CD4-positive, alpha-beta T cell (primary cell): ENCODE measurements at regions not wholly inside any gene's neighbourhood (a gene's known extent, or its start where the extent isn't known, plus 50 kb on each side); places are given as distances from the start of the nearest gene placed in this dataset.

Source experiments
- ATAC-seq: fragments of 200-7000 bp; cut with Tn5 transposase; one replicate; pipeline ENCODE4 v1.10.0; 2022; ENCODE audit warnings: mild to moderate bottlenecking; ENCODE audit not compliant: poor library complexity
- CTCF ChIA-PET: fragments of 350-600 bp; sonication (Branson Sonifier 250); formaldehyde crosslinking; loops from one replicate; lab custom pipeline; 2021; ENCODE audit warnings: antibody characterized with exemption, inconsistent platforms; lab: Charles Lee
- POLR2A ChIA-PET: fragments of 350-600 bp; sonication (Branson Sonifier 250); formaldehyde crosslinking; loops from one replicate; lab custom pipeline; 2021; ENCODE audit warnings: antibody characterized with exemption, inconsistent platforms; lab: Charles Lee
- DNase-seq, 14 experiments: peaks; one replicate each; pipeline ENCODE4 v3.0.0-alpha.2; 2013 to 2020; ENCODE audit warnings: mixed read lengths in 2 of 14
- H3K27ac ChIP-seq, 2 donors: one replicate each; pipeline versions ENCODE4 v1.5.1 to v1.7.0; 2013; ENCODE audit warnings: low read length in 2 of 2, low read depth in 1 of 2, mild to moderate bottlenecking in 1 of 2
- H3K27me3 ChIP-seq, 2 experiments: 1 replicate in 1 of 2; 2 replicates in 1 of 2; pipeline versions ENCODE4 v1.6.1 to v1.7.0; 2013; ENCODE audit warnings: low read length in 2 of 2, control low read depth in 1 of 2, mild to moderate bottlenecking in 1 of 2, moderate library complexity in 1 of 2; ENCODE audit not compliant: insufficient read depth in 2 of 2, control insufficient read depth in 1 of 2
- H3K36me3 ChIP-seq: one replicate; pipeline ENCODE4 v1.6.1; 2013; ENCODE audit warnings: low read length, control low read depth; ENCODE audit not compliant: insufficient read depth
- H3K4me1 ChIP-seq: one replicate; pipeline ENCODE4 v1.6.1; 2013; ENCODE audit warnings: low read length, control low read depth; ENCODE audit not compliant: insufficient read depth
- H3K4me3 ChIP-seq: one replicate; pipeline ENCODE4 v1.5.1; 2013; ENCODE audit warnings: mild to moderate bottlenecking, low read length, moderate library complexity
- H3K9me3 ChIP-seq, 2 experiments: 1 replicate in 1 of 2; 2 replicates in 1 of 2; pipeline versions ENCODE4 v1.6.1 to v1.7.0; 2013; ENCODE audit warnings: low read length in 2 of 2, mild to moderate bottlenecking in 2 of 2, control low read depth in 1 of 2, moderate library complexity in 1 of 2; ENCODE audit not compliant: control insufficient read depth in 1 of 2, insufficient read depth in 1 of 2
- H3K27ac Mint-ChIP-seq: one replicate; pipeline ENCODE4 v1.8.0; 2020; ENCODE audit warnings: mixed read lengths
- H3K27me3 Mint-ChIP-seq: one replicate; pipeline ENCODE4 v1.8.0; 2021; ENCODE audit warnings: mixed read lengths
- H3K36me3 Mint-ChIP-seq: one replicate; pipeline ENCODE4 v1.8.0; 2021; ENCODE audit warnings: low read depth, mixed read lengths
- H3K4me1 Mint-ChIP-seq: one replicate; pipeline ENCODE4 v1.8.0; 2021; ENCODE audit warnings: low read depth, mixed read lengths
- H3K4me3 Mint-ChIP-seq: one replicate; pipeline ENCODE4 v1.8.0; 2020; ENCODE audit warnings: mild to moderate bottlenecking, mixed read lengths
- H3K9me3 Mint-ChIP-seq: one replicate; pipeline ENCODE4 v1.8.0; 2020; ENCODE audit warnings: mixed read lengths
- CTCF ChIP-seq: fragments of 200-600 bp; IDR thresholded peaks from one replicate; pipeline ENCODE4 v1.8.0; 2022; ENCODE audit warnings: antibody characterized with exemption, mild to moderate bottlenecking
- intact Hi-C, 2 experiments: fragments of 100-400 bp; cut with DNase I in 1 of 2; cut with micrococcal nuclease in 1 of 2; formaldehyde crosslinking; loops; one replicate each; pipeline versions ENCODE4 v1.15.1 to v1.9.0; 2023 to 2025; cut with DNase I, micrococcal nuclease

DNA sequence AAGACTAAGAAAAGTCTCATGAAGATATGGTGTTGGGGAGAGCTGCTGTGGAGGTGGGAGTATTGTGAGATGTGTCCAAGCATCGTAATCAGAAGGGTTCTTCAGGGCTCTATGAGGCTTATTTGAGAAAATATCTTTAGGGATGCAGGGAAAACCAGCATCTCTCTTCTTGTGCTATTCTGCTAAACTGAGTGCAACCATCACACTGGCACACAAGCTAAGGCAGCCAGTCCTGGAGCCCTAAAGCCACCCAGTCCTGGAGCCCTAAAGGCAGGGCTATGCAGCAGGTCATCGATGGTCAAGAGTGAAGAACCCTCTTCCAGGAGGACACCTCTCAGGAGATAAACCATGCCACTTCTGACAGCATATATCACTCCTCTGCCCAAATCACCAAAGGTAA is 445.2 kb upstream of the MIR17HG start:
- Mint-ChIP-seq H3K4me3 (no peak overlapping the region), H3K9me3 (peaks cover 13% of the 10 kb centered on the region), H3K27ac (no peak overlapping the region), H3K4me1 (no peaks in the 10 kb centered on the region), H3K27me3 (no peaks in the 10 kb centered on the region), H3K36me3 (no peaks in the 10 kb centered on the region)
- peaks cover 0 to 7% of the 10 kb centered on the region in 2 experiments for H3K9me3 ChIP-seq
- no peaks in the 10 kb centered on the region for H3K36me3 ChIP-seq
- ChIA-PET CTCF (no interaction called here), POLR2A (no interaction called here)
- no peak overlapping the region for H3K4me3 ChIP-seq
- no peak for ATAC-seq
- H3K27me3 ChIP-seq = no peaks in the 10 kb centered on the region
- intact Hi-C loops = no loop called here
- no peak for DNase-seq
- no peak for TF ChIP-seq CTCF
- no peak overlapping the region for H3K27ac ChIP-seq
- no peaks in the 10 kb centered on the region for H3K4me1 ChIP-seq

DNA sequence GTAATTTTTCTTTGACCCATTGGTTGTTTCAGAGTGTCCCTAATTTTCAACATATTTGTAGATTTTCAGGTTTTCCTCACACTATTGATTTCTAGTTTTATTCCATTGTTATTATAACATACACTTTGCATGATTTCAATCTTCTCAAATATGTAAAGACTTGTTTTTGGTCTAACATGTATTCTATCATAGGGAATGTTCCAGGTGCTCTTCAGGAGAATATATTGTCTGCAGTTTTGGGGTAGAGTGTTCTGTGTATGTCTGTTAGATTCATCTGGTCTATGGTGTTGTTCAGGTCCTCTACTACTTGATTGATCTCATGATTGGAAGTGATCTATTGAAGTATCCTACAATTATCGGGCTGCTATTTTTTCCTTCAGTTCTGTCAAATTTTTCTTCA is 440.9 kb upstream of the MIR17HG start:
- no peak overlapping the region for H3K4me3 ChIP-seq
- peaks cover 0 to 8% of the 10 kb centered on the region in 2 experiments for H3K9me3 ChIP-seq
- Mint-ChIP-seq H3K27ac (no peak overlapping the region), H3K27me3 (no peaks in the 10 kb centered on the region), H3K36me3 (no peaks in the 10 kb centered on the region), H3K4me3 (no peak overlapping the region), H3K4me1 (no peaks in the 10 kb centered on the region), H3K9me3 (peaks cover 16% of the 10 kb centered on the region)
- no peaks in the 10 kb centered on the region for H3K36me3 ChIP-seq
- H3K4me1 ChIP-seq = no peaks in the 10 kb centered on the region
- intact Hi-C loops = no loop called here
- no peak for TF ChIP-seq CTCF
- no peaks in the 10 kb centered on the region for H3K27me3 ChIP-seq
- DNase-seq (no peak), ATAC-seq (no peak)
- CTCF ChIA-PET = no interaction called here
- H3K27ac ChIP-seq = no peak overlapping the region
- POLR2A ChIA-PET = no interaction called here

DNA sequence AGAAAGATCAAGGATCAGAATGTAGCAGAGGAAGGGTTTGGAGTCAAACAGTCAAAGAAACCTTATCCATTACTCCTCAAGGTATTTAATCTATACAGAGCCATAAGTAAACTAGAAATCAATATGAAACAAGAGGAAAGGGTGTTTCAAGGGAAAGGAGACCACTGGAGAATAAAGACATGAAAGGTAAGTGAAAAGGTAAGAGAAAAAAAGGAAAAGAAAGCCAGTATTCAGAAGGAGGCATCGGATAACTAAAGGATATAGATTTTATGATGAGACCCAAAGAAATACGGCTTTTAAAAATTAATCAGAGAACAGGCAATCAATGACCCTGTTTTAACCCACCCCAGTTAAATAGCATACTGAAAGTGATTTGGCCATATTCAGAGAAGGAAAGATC is 438.7 kb upstream of the MIR17HG start:
- no peak for ATAC-seq
- H3K27ac ChIP-seq = no peak overlapping the region
- POLR2A ChIA-PET = no interaction called here

More for the DNA sequence above, 438.7 kb upstream of the MIR17HG start:
- H3K9me3 Mint-ChIP-seq = peaks cover 14% of the 10 kb centered on the region
- no peaks in the 10 kb centered on the region for H3K4me1 ChIP-seq
- no peak overlapping the region for H3K4me3 Mint-ChIP-seq
- no peak for TF ChIP-seq CTCF
- DNase-seq = no peak
- H3K9me3 ChIP-seq = peaks cover 0 to 5% of the 10 kb centered on the region in 2 experiments
- intact Hi-C loops = no loop called here
- H3K4me3 ChIP-seq = no peak overlapping the region
- CTCF ChIA-PET = no interaction called here
- H3K36me3 Mint-ChIP-seq = no peaks in the 10 kb centered on the region
- H3K27me3 Mint-ChIP-seq = no peaks in the 10 kb centered on the region
- H3K27ac Mint-ChIP-seq = no peak overlapping the region
- no peaks in the 10 kb centered on the region for H3K27me3 ChIP-seq
- no peaks in the 10 kb centered on the region for H3K36me3 ChIP-seq
- H3K4me1 Mint-ChIP-seq = no peaks in the 10 kb centered on the region
